HCT116 (cell line): ENCODE measurements at regions not wholly inside any gene's neighbourhood (a gene's known extent, or its start where the extent isn't known, plus 50 kb on each side); places are given as distances from the start of the nearest gene placed in this dataset.

Experiments used
- SP1 ChIP-seq: IDR thresholded peaks from 2 replicates; pipeline ENCODE4 v1.6.1; 2012; ENCODE audit warnings: low read depth
- TF ChIP-seq, protein P1 (sequence below), 3 experiments: fragments of 200-600 bp in 1 of 3; sonication (generic) in 1 of 3; IDR thresholded peaks in 2 of 3; conservative IDR thresholded peaks in 1 of 3; 2 replicates each; pipeline ENCODE4 v1.5.1; 2012 to 2017; ENCODE audit warnings: low read depth in 2 of 3, low read length in 2 of 3, antibody characterized with exemption in 1 of 3, borderline replicate concordance in 1 of 3, control low read depth in 1 of 3, mild to moderate bottlenecking in 1 of 3, mixed read lengths in 1 of 3, mixed run types in 1 of 3, moderate library complexity in 1 of 3; ENCODE audit not compliant: insufficient read depth in 1 of 3
- TF ChIP-seq, protein P2 (sequence below): IDR thresholded peaks from 2 replicates; pipeline ENCODE4 v1.6.1; 2011; ENCODE audit warnings: mild to moderate bottlenecking, low read length, moderate library complexity; ENCODE audit not compliant: insufficient replicate concordance; ENCODE audit errors: extremely low read depth

DNA sequence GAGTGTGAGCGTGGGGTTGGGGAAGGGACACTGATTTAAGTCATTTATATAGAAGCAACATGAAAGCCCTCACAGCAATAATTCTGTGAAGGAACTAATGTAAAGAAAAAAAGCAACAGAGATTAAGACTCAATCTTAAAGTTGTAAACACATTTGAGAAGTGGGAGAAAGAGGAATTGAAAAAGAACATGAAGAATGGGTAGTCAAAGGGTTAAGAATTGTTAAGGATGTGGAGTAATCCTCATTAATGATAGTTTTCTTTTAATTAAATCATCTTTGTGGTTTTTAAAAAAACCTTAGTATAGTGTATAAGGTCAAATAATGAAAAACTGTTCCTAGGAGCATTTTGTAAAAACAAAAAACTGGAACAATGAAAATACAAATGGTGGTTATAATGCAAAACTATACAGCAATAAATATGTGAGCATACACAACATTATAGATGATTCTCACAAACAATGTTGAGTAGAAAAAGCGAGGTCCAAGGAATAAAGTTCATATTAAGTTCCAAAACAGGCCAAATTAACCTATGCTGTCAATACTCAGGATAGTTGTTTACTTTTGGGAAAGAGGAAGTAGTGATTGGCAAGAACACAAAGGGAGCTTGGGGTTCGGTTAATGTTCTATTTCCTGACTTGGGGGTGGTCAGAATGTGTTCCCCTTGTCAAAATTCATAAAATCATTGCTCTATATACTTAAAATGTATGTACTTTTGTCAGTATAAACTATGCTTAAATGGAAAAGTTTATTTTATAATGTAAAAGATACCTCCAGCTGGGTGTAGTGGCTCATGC, 120.4 kb upstream of the ATF7IP start:
- TF ChIP-seq SP1 = no peak
- TF ChIP-seq, protein P1, sequence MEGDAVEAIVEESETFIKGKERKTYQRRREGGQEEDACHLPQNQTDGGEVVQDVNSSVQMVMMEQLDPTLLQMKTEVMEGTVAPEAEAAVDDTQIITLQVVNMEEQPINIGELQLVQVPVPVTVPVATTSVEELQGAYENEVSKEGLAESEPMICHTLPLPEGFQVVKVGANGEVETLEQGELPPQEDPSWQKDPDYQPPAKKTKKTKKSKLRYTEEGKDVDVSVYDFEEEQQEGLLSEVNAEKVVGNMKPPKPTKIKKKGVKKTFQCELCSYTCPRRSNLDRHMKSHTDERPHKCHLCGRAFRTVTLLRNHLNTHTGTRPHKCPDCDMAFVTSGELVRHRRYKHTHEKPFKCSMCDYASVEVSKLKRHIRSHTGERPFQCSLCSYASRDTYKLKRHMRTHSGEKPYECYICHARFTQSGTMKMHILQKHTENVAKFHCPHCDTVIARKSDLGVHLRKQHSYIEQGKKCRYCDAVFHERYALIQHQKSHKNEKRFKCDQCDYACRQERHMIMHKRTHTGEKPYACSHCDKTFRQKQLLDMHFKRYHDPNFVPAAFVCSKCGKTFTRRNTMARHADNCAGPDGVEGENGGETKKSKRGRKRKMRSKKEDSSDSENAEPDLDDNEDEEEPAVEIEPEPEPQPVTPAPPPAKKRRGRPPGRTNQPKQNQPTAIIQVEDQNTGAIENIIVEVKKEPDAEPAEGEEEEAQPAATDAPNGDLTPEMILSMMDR (IDR thresholded peaks at IDR 0.05 in 2 of 3, conservative IDR thresholded peaks at IDR 0.05 in 1 of 3; ENCODE audit: borderline replicate concordance in 1 of 3, insufficient read depth in 1 of 3, low read depth in 2 of 3, low read length in 2 of 3) = no peak
- TF ChIP-seq, protein P2, sequence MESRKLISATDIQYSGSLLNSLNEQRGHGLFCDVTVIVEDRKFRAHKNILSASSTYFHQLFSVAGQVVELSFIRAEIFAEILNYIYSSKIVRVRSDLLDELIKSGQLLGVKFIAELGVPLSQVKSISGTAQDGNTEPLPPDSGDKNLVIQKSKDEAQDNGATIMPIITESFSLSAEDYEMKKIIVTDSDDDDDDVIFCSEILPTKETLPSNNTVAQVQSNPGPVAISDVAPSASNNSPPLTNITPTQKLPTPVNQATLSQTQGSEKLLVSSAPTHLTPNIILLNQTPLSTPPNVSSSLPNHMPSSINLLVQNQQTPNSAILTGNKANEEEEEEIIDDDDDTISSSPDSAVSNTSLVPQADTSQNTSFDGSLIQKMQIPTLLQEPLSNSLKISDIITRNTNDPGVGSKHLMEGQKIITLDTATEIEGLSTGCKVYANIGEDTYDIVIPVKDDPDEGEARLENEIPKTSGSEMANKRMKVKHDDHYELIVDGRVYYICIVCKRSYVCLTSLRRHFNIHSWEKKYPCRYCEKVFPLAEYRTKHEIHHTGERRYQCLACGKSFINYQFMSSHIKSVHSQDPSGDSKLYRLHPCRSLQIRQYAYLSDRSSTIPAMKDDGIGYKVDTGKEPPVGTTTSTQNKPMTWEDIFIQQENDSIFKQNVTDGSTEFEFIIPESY = no peak
